MM.1S (cell line): ENCODE measurements at regions not wholly inside any gene's neighbourhood (a gene's known extent, or its start where the extent isn't known, plus 50 kb on each side); places are given as distances from the start of the nearest gene placed in this dataset.

Source experiments
- CTCF ChIP-seq: fragments of 300-600 bp; sonication (generic); IDR thresholded peaks from 2 replicates; pipeline ENCODE4 v1.5.1; 2016; ENCODE audit warnings: antibody characterized with exemption, low read length, mixed read lengths
- EZH2 ChIP-seq: fragments of 300-600 bp; sonication (generic); optimal IDR thresholded peaks from 2 replicates; pipeline ENCODE3; 2017; ENCODE audit warnings: low read depth, mild to moderate bottlenecking, antibody characterized with exemption, low read length, mixed read lengths

DNA sequence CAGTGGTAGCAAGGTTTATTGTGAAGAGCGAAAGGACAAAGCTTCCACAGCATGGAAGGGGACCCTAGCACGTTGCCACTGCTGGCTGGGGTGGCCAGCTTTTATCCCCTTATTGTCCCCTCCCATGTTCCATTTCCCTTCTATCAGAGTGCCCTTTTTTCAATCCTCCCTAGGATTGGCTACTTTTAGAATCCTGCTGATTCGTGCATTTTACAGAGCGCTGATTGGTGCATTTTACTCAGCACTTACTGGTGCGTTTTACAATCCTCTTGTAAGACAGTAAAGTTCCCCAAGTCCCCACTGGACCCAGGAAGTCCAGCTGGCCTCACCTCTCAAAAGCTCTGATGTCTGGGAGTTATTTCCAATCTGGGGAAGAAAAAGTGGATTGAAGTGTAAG, 90.1 kb downstream of the CD8B2 start:
- TF ChIP-seq CTCF = no peak
- no peak for TF ChIP-seq EZH2
